IPS-20b (cell line): ENCODE measurements at regions not wholly inside any gene's neighbourhood (a gene's known extent, or its start where the extent isn't known, plus 50 kb on each side); places are given as distances from the start of the nearest gene placed in this dataset.
"Not testable (repeated sequence)": the region's sequence is repeated elsewhere in the genome, so short reads cannot be mapped to it uniquely, and the experiment has no call there.

Experiments
- H3K27ac ChIP-seq: one replicate; pipeline ENCODE4 v1.5.1; 2013; ENCODE audit warnings: low read length
- H3K27me3 ChIP-seq: 2 replicates; pipeline ENCODE4 v1.6.1; 2013; ENCODE audit warnings: mild to moderate bottlenecking, low read length, inconsistent platforms; ENCODE audit not compliant: insufficient read depth
- H3K36me3 ChIP-seq: 2 replicates; pipeline ENCODE4 v1.6.1; 2013; ENCODE audit warnings: low read depth, mild to moderate bottlenecking, inconsistent platforms, low read length, moderate library complexity; ENCODE audit not compliant: insufficient read depth
- H3K4me1 ChIP-seq: 2 replicates; pipeline ENCODE4 v1.6.1; 2013; ENCODE audit warnings: mild to moderate bottlenecking, control low read depth, inconsistent platforms, low read length, moderate library complexity; ENCODE audit not compliant: insufficient read depth
- H3K4me3 ChIP-seq: 2 replicates; pipeline ENCODE4 v1.5.1; 2013; ENCODE audit warnings: mild to moderate bottlenecking, low read length, inconsistent platforms
- H3K9ac ChIP-seq: 2 replicates; pipeline ENCODE4 v1.6.1; 2013; ENCODE audit warnings: low read depth, mild to moderate bottlenecking, inconsistent platforms, low read length, moderate library complexity
- H3K9me3 ChIP-seq: 2 replicates; pipeline ENCODE4 v1.6.1; 2013; ENCODE audit warnings: mild to moderate bottlenecking, low read depth, low read length, inconsistent platforms; ENCODE audit not compliant: insufficient read depth

- H3K36me3 ChIP-seq = no peaks in the 10 kb centered on the region
- no peak overlapping the region for H3K4me3 ChIP-seq
- no peak overlapping the region for H3K27ac ChIP-seq
- H3K4me1 ChIP-seq = no peaks in the 10 kb centered on the region
- H3K9me3 ChIP-seq = no peaks in the 10 kb centered on the region
- no peaks in the 10 kb centered on the region for H3K27me3 ChIP-seq
- H3K9ac ChIP-seq = no peak overlapping the region
These were observed 202.5 kb downstream of the KLHL28 start for GRCh38 chr14:44759277-44759676.

GRCh38 chr14:44756554-44756953, 205.2 kb downstream of the KLHL28 start:
- no peak overlapping the region for H3K9ac ChIP-seq
- H3K27ac ChIP-seq = no peak overlapping the region
- no peaks in the 10 kb centered on the region for H3K36me3 ChIP-seq
- H3K4me3 ChIP-seq = no peak overlapping the region
- H3K4me1 ChIP-seq = no peaks in the 10 kb centered on the region
- H3K27me3 ChIP-seq = no peaks in the 10 kb centered on the region
- H3K9me3 ChIP-seq = no peaks in the 10 kb centered on the region

- no peaks in the 10 kb centered on the region for H3K9me3 ChIP-seq
- H3K36me3 ChIP-seq = no peaks in the 10 kb centered on the region
- no peak overlapping the region for H3K9ac ChIP-seq
- H3K4me3 ChIP-seq = no peak overlapping the region
- H3K27me3 ChIP-seq = no peaks in the 10 kb centered on the region
- no peaks in the 10 kb centered on the region for H3K4me1 ChIP-seq
- no peak overlapping the region for H3K27ac ChIP-seq
These were observed 216.4 kb downstream of the KLHL28 start for GRCh38 chr14:44745371-44745770.

DNA sequence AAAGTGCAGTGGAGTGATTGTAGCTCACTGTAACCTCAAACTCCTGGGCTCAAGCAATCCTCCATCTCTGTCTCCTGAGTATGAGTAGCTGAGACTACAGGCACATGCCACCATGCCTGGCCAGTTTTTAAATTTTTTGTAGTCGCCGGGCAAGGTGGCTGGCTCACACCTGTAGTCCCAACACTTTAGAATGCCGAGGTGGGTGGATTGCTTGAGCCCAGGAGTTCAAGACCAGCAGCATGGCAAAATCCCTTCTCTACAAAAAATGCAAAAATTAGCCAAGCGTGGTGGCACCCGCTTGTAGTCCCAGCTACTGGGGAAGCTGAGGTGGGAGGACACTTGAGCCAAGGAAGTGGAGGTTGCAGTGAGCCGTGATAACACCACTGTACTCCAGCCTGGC, 219.5 kb downstream of the KLHL28 start:
- no peak overlapping the region for H3K9ac ChIP-seq
- H3K4me3 ChIP-seq = no peak overlapping the region
- no peaks in the 10 kb centered on the region for H3K4me1 ChIP-seq
- H3K27me3 ChIP-seq = no peaks in the 10 kb centered on the region
- no peaks in the 10 kb centered on the region for H3K36me3 ChIP-seq
- no peak overlapping the region for H3K27ac ChIP-seq
- H3K9me3 ChIP-seq = no peaks in the 10 kb centered on the region

GRCh38 chr14:44741431-44741830, 220.3 kb downstream of the KLHL28 start:
- H3K9ac ChIP-seq = no peak overlapping the region
- no peaks in the 10 kb centered on the region for H3K27me3 ChIP-seq
- no peak overlapping the region for H3K27ac ChIP-seq
- H3K4me1 ChIP-seq = no peaks in the 10 kb centered on the region
- no peak overlapping the region for H3K4me3 ChIP-seq
- H3K36me3 ChIP-seq = no peaks in the 10 kb centered on the region
- H3K9me3 ChIP-seq = no peaks in the 10 kb centered on the region

GRCh38 chr14:44736326-44736725, 225.4 kb downstream of the KLHL28 start:
- Histone ChIP-seq H3K4me1 (no peaks in the 10 kb centered on the region), H3K9me3 (no peaks in the 10 kb centered on the region), H3K9ac (no peak overlapping the region), H3K4me3 (no peak overlapping the region), H3K27me3 (no peaks in the 10 kb centered on the region), H3K36me3 (no peaks in the 10 kb centered on the region), H3K27ac (no peak overlapping the region)

- Histone ChIP-seq H3K27ac (no peak overlapping the region), H3K36me3 (no peaks in the 10 kb centered on the region), H3K4me3 (no peak overlapping the region), H3K4me1 (no peaks in the 10 kb centered on the region), H3K27me3 (no peaks in the 10 kb centered on the region), H3K9me3 (no peaks in the 10 kb centered on the region), H3K9ac (no peak overlapping the region)
These were observed 225.1 kb upstream of the FSCB start for GRCh38 chr14:44732144-44732543.

- H3K9ac ChIP-seq = no peak overlapping the region
- H3K36me3 ChIP-seq = no peaks in the 10 kb centered on the region
- no peak overlapping the region for H3K27ac ChIP-seq
- H3K4me1 ChIP-seq = no peaks in the 10 kb centered on the region
- no peaks in the 10 kb centered on the region for H3K9me3 ChIP-seq
- no peaks in the 10 kb centered on the region for H3K27me3 ChIP-seq
- no peak overlapping the region for H3K4me3 ChIP-seq
These were observed 223.8 kb upstream of the FSCB start for GRCh38 chr14:44730860-44731259.

GRCh38 chr14:44721395-44721794, 214.3 kb upstream of the FSCB start:
- H3K27ac ChIP-seq, H3K27me3 ChIP-seq, H3K36me3 ChIP-seq, H3K4me3 ChIP-seq, H3K9ac ChIP-seq, H3K4me1 ChIP-seq: not testable (repeated sequence)
- peaks cover 28% of the 10 kb centered on the region for H3K9me3 ChIP-seq

DNA sequence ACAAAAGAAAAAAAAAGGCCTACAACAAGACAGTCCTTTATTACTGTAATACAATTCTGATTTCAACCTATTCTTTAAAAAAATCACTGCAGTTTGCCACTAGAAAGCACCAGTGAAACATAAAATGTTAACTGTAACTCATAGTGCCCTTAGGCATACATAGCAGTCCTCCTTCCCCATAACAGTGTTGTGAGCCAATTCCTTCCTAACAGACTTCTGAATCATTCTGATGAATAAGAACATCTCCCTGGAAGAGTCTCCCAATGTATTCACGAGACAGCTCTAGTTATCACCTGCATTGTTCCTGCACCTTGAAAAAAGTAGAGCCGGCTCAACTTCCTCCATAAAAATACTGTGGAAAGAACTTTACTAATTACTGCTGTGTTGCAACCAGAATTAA, 213.6 kb upstream of the FSCB start:
- no peak overlapping the region for H3K27ac ChIP-seq
- no peaks in the 10 kb centered on the region for H3K36me3 ChIP-seq
- no peak overlapping the region for H3K4me3 ChIP-seq
- no peaks in the 10 kb centered on the region for H3K4me1 ChIP-seq
- H3K9ac ChIP-seq = no peak overlapping the region
- no peaks in the 10 kb centered on the region for H3K27me3 ChIP-seq
- peaks cover 28% of the 10 kb centered on the region for H3K9me3 ChIP-seq

- Histone ChIP-seq H3K9ac (no peak overlapping the region), H3K27ac (no peak overlapping the region), H3K36me3 (no peaks in the 10 kb centered on the region), H3K27me3 (no peaks in the 10 kb centered on the region), H3K4me1 (no peaks in the 10 kb centered on the region), H3K9me3 (no peaks in the 10 kb centered on the region), H3K4me3 (no peak overlapping the region)
These were observed 205.1 kb upstream of the FSCB start for GRCh38 chr14:44712024-44712815.

DNA sequence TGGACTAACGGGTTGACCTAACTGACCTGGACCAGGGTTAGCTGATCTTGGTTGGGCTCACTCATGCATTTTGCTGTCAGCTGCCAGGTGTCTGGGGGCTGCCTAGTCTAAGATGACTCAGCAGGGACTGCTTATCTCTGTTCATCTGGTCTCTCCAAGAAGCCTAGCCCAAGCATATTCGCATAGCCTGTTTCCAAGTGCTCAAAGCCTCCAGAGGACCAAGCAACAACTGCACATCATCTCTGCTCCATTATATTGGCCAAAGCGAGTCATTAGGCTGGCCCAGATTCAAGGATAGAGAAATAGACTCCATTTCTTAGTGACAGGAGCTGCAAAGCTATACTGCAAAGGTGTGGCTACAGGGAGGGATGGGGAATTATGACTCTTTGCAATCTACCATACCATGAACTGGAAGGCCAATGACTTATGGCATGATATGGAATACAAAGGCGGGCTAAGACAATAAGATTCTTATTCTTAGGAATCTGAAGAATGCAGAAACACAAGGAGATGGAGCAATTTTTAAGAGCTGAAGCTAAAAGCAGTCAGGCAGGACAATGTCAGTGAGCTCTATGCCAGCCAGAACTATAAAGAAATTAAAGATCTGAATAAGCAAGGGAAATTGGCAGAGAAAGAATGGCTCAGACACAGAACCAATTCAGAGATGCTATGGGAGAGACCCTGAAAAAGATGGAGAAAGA, 194.6 kb upstream of the FSCB start:
- no peak overlapping the region for H3K9ac ChIP-seq
- no peak overlapping the region for H3K27ac ChIP-seq
- H3K9me3 ChIP-seq = no peaks in the 10 kb centered on the region
- H3K4me3 ChIP-seq = no peak overlapping the region
- H3K4me1 ChIP-seq = no peaks in the 10 kb centered on the region
- H3K36me3 ChIP-seq = no peaks in the 10 kb centered on the region
- H3K27me3 ChIP-seq = no peaks in the 10 kb centered on the region
